ENCODE measurements at regions not wholly inside any gene's neighbourhood (a gene's known extent, or its start where the extent isn't known, plus 50 kb on each side); places are given as distances from the start of the nearest gene placed in this dataset.

DNA sequence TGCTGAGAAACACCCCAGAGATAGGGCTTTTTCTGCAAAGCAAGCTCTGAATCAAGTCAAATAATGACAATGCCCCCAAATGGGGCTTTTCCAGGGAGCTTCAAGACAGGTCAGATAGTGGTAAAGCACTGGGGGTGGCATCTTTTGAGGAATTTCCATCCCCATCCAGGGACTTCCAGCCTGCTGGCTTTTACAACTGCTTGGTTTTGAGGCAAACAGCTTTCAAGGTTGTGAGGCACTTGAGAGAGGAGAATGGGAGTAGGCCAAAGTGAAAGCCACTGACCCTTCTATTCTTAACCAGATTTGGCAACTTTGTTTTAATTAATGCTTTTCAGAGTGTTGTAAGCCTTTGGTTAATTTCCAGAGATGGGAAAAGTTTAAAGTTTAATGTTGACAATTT lies 762.0 kb upstream of the POU3F3 start:
- Histone ChIP-seq H2BK15ac (ENCODE audit: low read length) (no peak overlapping the region), H3K27me3 (replicated peaks in 1 of 4; ENCODE audit: control insufficient read depth in 3 of 4, extremely low read depth in 1 of 4, insufficient read depth in 3 of 4, low read length in 3 of 4) (no peaks in the 10 kb centered on the region), H3K4me2 (ENCODE audit: insufficient read depth in 1 of 2, low read depth in 2 of 2, low read length in 2 of 2) (peak overlapping the region in 1 of 2 experiments; percentile 26; a peak in 1 of 4 replicates), H3K23me2 (ENCODE audit: low read depth, low read length) (no peaks in the 10 kb centered on the region), H2BK120ac (replicated peaks; ENCODE audit: low read depth, low read length) (no peak overlapping the region), H2BK5ac (ENCODE audit: low read depth, low read length) (no peak overlapping the region), H3K9ac (replicated peaks in 1 of 4; ENCODE audit: extremely low read depth in 1 of 4, low read depth in 3 of 4, low read length in 3 of 4) (no peak overlapping the region), H3K4ac (replicated peaks; ENCODE audit: insufficient read length, low read depth, low read length) (no peak overlapping the region), H2AFZ (ENCODE audit: low read length) (peak overlapping the region; percentile 2; the same call in 1 of the 2 replicates), H3K27ac (ENCODE audit: low read depth, low read length) (no peak overlapping the region), H2BK12ac (ENCODE audit: low read depth, low read length) (no peak overlapping the region), H4K91ac (replicated peaks; ENCODE audit: insufficient read length, low read length) (no peak overlapping the region), H4K5ac (ENCODE audit: insufficient read length, low read depth, low read length) (no peak overlapping the region), H4K20me1 (replicated peaks in 1 of 2; ENCODE audit: control insufficient read depth in 1 of 2, insufficient read depth in 2 of 2, low read length in 2 of 2) (no peaks in the 10 kb centered on the region), H3K4me1 (replicated peaks in 1 of 4; ENCODE audit: control insufficient read depth in 3 of 4, insufficient read depth in 4 of 4, low read length in 3 of 4) (peaks cover 0 to 3% (median under 1%) of the 10 kb centered on the region in 4 experiments; a peak in 3 of 7 replicates), H3K36me3 (ENCODE audit: control insufficient read depth in 2 of 4, insufficient read depth in 4 of 4, low read length in 3 of 4) (no peaks in the 10 kb centered on the region), H2AK5ac (ENCODE audit: low read depth, low read length) (no peak overlapping the region), H4K8ac (ENCODE audit: extremely low read depth, insufficient read depth, low read length) (no peak overlapping the region), H3K79me2 (ENCODE audit: control insufficient read depth in 1 of 2, insufficient read depth in 2 of 2, low read length in 2 of 2) (no peaks in the 10 kb centered on the region), H2BK20ac (ENCODE audit: low read length) (no peak overlapping the region), H3K23ac (ENCODE audit: insufficient read length) (no peak overlapping the region), H3K79me1 (ENCODE audit: low read depth, low read length) (no peaks in the 10 kb centered on the region), H3K18ac (ENCODE audit: extremely low read depth, low read length) (no peak overlapping the region), H3K56ac (replicated peaks; ENCODE audit: insufficient read length, low read depth, low read length) (no peak overlapping the region), H3K4me3 (ENCODE audit: extremely low read depth in 1 of 4, insufficient read depth in 2 of 4, low read depth in 3 of 4, low read length in 4 of 4) (no peak overlapping the region), H3K14ac (ENCODE audit: insufficient read length) (no peak overlapping the region), H3K9me3 (ENCODE audit: insufficient read depth in 2 of 2, low read depth in 1 of 2, low read length in 1 of 2) (peaks cover 2 to 6% of the 10 kb centered on the region in 2 experiments; a peak in 2 of 4 replicates)
- POLR2A ChIA-PET (ENCODE audit: partially characterized antibody) = no interaction called here
- TF ChIP-seq NANOG (IDR thresholded peaks at IDR 0.05; ENCODE audit: insufficient read depth, low read depth, low read length, poor library complexity, severe bottlenecking) (peak; percentile 42), RNF2 (IDR thresholded peaks at IDR 0.05; ENCODE audit: borderline replicate concordance, low read depth, low read length, missing control alignments, poor library complexity, severe bottlenecking) (no peak), CREB1 (IDR thresholded peaks at IDR 0.05) (no peak)
- CTCF ChIA-PET (ENCODE audit: partially characterized antibody) = no interaction called here
- DNase-seq (ENCODE audit: low read depth in 1 of 2, low spot score in 2 of 2) = no peak
- peak; percentile 36 for FAIRE-seq

Measured in H1 (cell line).